NCI-H187 treated with DMSO at 0.1 percent for 48 hours (cell line): ENCODE measurements at regions not wholly inside any gene's neighbourhood (a gene's known extent, or its start where the extent isn't known, plus 50 kb on each side); places are given as distances from the start of the nearest gene placed in this dataset.

ENCODE experiments used
- DNase-seq: peaks from one replicate; lab custom pipeline; 2025; lab: John Stamatoyannopoulos, UW

DNA sequence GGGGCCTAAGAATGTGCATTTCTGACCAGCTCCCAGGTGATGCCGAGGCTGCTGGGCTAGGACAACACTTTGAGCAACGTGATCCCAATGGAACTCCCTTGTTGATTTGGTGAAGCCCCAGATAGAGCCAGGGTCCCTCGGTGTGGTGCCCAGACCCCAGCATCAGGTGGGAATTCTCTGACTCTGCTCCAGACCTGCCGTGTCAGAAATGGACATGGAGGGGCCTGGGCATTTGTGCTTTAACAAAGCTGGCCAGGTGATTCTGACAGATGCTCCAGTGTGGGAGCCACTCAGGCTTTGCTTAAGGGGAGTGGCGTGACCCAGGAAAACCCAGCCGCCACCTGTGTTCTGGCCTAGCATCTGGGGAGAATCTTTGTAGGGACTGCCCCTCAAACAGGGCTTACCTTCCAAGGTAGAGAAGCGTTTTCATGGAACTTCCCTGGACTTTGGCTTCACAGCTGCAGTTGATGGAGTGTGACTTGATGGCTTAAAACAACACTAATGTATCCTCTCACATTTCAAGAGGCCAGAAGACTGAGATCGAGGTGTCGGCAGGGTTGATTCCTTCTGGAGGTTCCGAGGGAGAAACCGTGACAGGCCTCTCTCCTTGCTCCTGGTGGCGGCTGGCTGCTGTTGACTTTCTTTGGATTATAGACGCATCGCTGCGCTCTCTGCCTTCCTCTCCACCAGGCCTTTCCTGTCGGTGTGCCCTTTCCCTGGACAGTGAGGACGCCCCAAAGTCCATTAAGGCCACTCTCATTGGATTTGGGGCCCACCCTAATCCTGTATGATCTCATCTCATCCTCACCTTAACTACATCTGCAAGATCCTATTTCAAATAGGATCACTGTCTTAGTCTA lies 57.0 kb upstream of the HDAC4 start:
- DNase-seq: no peak

DNA sequence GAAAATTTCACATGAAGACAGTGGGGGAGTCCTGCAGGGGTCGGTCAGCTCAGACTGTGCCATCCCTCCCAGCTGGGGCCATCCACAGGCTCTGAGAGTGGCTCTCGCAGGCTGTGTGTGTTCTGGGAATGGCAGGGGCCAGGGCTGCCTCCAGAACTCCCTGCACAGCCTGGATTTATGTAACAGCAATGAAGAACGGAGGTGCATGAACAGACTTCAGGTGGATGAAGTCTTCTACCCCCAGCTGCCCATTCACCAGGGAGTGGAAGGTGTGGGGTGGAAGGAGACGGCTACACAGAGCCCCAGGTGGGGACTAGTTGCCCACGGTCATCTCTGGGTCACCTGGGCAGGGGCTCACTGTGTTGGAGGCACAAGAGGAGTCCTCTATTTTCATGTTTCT lies 56.1 kb upstream of the HDAC4 start:
- DNase-seq: no peak

DNA sequence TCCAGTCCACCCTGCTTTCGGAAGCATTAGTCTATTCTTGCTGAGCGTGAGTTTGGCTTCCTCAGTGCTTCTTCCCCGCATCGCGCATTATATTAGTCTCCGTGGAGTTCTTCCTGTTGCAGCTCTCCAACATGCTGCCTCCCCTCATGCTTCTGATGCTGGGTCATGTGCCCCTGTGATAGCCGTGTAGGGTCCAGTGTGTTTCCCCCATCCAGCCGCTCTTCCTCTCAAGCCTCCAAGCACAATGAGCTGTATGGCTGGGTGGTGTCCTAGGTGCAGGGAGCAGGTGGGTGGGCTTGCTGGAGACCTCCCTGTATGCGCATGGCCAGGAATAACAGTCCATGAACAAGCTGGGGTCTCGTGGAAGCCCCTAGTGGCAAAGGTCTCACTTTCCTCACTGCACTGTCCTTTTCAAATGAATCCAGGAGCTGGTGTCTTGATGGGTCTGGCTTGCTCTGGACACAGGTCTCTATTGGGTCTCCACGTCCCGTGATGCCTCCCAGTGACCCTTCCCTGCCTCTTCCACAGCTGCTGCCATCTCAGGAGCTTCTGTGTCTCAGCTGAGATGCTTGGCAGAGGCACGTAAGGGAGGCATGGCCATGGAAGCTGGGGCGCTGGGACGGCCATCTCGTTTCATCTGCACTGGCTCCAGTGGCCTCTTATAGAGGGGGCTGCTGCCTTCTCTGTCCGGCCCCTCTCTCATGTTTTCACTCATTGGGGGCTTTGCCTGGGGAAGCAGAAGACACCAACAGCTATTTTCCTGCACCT lies 54.8 kb upstream of the HDAC4 start:
- no peak for DNase-seq

DNA sequence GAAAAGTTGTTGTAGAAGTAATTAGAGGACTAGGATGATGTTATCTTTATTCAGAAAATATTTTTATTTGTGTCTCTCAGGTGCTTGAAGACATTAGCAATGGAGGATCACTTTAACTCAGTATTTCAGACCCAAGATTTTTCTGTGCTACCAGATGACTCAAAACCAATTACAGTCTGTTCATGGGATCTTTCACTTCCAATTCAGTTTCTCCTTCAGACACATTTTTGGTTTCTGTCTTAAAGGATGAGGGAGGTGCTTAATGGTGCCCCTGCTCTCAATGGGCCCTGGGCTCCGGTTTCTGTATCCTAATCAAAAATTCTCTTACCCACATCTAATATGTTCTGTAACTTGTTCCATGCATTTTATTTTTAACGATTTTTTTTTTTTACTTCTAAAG lies 53.7 kb upstream of the HDAC4 start:
- DNase-seq: no peak
